ENCODE measurements at regions not wholly inside any gene's neighbourhood (a gene's known extent, or its start where the extent isn't known, plus 50 kb on each side); places are given as distances from the start of the nearest gene placed in this dataset.

GRCh38 chr15:89421219-89421618 lies 75.2 kb downstream of the RHCG start:
- DNase-seq = no peak

DNA sequence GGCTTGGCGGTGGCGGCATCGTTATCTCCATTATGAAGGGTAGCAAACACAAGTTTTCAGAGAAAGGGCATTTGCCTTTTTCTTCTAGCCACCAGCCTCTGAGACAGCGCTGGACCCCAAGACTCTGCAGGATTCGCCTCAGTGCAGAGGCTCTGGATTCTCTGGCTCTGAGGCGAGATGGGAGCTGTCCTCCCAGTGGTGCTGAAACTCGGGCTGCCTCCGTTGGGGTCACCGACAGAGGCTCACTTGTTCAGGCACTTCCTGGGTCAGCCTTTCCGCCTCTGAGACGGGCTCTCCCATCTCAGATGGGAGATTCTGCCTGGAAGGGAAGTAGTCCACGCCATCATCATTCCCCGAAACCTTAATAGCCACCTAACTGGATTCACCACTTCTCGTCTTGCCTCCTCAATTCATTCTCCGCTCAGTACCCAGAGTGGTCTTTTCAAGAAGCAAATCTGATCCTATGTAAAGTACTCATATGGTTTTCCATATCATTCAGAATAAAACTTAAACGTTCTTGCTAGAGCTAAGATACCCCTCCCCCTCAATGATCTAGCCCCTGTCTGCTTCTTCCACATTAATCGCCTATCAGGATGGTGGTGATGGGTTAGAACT lies 76.9 kb downstream of the RHCG start:
- DNase-seq = no peak

DNA sequence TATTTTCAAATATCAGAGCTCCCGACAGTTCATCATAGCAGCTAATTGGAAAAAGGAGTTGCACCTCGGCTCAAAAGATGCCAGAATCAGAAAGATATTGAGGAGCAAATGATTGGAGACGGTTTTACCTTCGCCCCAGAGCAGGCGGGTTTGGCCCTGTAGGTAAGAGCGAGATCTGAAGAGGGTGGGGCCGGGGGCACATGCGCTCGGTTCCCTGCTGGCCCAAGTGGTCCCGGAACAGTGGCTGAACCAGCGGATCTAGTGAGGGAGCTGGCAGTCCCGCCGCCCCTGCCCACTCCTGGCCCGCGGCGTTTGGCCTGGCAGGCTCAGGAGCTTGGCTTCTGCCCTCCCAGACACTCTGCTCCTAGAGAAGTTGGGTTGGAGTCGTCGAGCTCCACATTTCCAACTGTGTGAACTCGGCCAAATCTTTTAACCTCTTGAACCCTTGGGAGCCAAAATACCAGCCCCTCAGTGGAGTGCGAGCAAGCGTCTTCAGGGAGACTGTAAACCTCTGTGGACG lies 79.1 kb downstream of the RHCG start:
- no peak for DNase-seq

DNA sequence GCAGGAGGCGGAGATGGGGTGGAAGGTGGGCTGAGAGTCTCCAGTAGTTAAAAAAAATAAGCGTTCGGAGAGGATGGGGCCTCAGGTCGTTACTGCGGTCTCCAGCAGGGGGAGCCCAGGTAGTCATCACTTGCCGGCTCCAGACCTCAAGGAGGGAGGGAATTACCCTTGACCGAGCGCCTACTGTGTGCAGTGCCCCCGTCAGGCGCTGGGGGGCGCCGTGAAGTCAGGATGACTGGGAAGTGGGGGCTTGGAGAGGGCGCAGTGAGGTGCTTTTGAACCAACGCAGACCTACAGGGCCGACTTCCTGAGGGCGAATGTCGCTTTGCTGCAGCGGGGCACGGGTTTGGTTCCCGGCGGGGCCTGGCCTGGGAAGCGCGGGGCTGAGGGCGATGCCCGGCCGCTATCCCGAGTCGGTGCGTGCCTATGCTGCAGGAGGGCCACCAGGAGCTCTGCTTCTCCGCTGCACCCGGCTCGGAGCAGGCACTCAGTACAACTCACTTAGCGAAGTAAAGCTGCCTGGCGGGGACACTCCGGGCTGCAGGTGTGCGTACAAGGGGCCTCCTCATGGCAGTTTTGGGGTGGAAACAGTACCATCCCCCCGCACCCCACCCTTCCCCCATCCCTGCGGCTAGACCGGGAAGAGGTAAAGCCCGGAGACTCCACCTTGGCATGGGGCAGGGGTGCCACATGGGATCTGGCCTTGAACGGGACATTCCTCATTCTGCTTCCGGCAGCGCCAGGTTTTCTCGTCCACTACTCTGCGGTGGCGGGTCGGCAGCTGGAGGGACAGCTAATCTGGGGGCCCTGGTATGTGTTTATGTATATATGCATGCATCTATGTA lies 79.8 kb downstream of the RHCG start:
- DNase-seq = peak; percentile 65

GRCh38 chr15:89414571-89414970 lies 79.9 kb upstream of the POLG start:
- no peak for DNase-seq

DNA sequence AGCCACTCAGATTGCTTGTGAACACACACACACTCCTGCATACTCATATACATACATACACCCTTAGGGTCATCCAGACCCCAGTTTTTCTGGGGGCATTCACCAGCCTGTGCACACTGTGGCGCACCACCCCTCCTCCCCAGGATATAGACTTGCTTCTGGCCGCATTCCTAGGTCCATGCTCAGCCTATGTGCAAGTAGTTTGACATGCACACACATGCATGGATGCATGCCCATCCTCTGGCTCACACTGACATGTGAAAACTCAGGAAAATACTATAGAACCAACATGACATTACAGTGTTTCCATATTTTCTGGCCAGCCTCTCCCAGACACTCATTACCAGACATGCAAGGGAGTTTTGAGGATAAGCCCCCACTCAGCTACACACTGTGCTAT lies 79.3 kb upstream of the POLG start:
- no peak for DNase-seq

- DNase-seq = no peak
These were observed 78.3 kb upstream of the POLG start for GRCh38 chr15:89412905-89413411.

- DNase-seq = no peak
These were observed 75.4 kb upstream of the POLG start for GRCh38 chr15:89410039-89410435.

- DNase-seq = no peak
These were observed 74.8 kb upstream of the POLG start for GRCh38 chr15:89409184-89410038.

- DNase-seq = no peak
These were observed 74.0 kb upstream of the POLG start for GRCh38 chr15:89408372-89409183.

DNA sequence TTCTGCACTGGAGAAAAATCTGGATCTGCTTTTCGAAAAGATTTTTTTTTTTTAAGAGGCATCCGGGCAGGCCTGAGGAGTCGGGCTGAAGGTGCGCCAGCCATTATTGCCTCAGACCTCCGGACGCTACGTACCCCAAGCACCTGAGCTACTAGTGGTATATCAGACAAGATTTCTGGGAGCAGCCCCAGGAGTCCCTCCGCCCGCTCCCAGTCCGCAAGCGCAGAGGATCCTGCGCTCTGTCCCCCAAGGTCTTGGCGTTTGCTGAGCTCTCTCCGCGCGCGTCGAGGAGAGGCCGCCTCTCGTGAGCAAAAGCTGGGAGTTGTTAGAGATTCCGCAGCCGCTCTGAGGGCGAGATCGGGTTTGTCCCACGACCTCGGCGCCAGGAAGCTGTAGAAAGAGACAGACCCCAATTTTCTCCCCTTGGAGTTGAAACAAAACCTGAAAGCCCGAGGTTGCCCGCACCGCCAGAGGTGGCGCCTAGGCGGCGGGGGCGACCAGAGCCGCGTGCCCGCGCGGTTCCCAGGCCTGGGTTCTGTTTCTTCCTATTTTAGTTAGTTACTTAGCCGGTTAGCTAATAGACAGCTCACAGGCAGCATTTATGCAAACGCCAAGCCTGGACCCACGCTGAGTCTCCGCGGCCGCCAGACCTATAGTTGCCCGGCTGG lies 72.5 kb upstream of the POLG start:
- no peak for DNase-seq

DNA sequence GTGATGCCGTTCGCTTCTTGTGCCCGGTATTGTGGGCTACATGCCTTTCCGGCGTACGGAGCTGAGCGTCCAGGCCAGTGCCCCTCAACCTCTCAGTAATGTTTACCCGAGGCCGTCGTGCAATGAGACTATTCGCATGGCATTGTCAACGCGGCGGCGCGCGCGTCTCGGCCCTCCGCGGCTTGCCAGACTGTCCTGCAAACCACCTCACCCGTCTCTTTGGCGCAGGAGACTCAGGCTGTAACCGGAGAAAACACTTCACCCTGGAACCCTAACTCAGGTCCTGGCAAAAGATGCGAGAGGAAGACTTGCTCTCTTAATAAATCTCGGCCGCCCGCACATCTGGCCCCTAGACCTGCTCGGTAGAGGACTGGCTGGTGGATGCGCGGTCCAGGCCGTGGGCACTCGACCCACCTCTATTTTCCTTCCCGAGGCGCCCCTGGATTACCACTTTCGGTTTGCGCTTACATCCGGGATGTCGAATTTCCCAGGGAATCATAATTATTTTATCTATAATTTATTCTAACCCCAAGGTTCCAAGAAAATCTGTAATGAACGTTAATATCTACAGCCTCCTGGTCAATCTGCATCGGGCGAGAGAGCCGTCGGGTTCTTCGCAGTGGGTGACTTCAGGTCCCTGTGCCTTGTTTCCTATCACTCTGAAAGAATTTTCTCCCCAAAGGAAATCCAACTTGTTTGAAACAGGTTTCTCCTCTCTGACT lies 71.8 kb upstream of the POLG start:
- no peak for DNase-seq

DNA sequence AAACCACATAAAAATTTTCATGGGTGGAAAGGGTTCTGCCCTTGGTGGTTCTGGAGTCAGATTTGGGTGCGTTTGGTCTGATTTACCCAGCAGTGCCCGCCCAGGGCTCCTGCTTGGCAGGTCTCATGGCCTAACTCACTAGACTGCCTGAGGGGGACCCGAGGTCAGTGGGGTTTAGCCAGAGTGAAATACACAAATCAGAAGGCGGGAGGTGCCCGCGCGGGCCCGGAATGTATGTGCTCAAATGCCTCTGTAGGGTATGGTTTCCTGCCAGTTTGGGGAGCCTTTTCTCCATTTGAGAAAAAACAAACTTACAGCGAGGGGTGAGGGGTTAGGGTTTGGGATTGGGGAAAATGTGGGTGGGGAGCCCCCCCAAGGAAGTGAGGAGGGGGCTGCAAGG lies 70.9 kb upstream of the POLG start:
- DNase-seq = no peak

GRCh38 chr15:89404023-89404422 lies 69.4 kb upstream of the POLG start:
- DNase-seq = no peak

GRCh38 chr15:89402518-89402805 lies 67.8 kb upstream of the POLG start:
- DNase-seq = no peak

GRCh38 chr15:89401631-89402517 lies 67.2 kb upstream of the POLG start:
- no peak for DNase-seq

- peak; percentile 18 for DNase-seq
These were observed 66.3 kb upstream of the POLG start for GRCh38 chr15:89400782-89401545.

DNA sequence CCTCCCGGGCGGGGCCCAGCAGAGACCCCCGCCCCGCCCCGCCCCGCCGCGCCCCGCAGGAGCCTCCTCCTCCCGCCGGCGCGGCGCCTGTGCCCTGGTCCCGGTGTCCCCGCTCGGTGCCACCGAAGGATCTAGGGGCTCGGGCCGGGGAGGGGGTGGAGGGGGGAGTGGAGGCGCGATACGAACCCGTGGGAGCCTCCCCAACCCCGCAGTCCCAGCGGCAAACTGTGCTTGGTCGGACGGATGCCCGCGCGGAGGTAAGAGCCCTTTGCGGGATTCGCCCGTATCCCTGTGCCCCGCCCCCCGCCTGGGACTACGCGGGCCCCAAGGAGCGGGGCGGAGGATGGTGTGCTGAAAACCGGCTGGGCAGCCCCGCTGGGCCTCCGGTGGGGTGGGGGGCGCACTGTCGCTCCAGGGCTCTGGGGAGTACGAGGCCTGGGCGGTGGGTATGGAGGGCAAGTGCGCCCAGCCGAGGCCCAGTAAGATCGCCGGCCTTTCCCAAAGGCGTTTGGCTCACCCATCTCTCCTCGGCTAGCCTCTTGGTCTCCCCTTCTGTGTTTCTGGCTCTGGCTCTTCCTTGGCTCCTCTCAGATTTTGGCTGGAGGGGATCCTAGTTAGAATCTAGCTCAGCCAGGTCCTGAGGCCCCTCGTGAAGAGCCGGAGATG lies 65.6 kb upstream of the POLG start:
- DNase-seq = peak; percentile 64

Data from NCI-H2171 (cell line).